HG02571 (cell line): ENCODE measurements at regions not wholly inside any gene's neighbourhood (a gene's known extent, or its start where the extent isn't known, plus 50 kb on each side); places are given as distances from the start of the nearest gene placed in this dataset.

ENCODE experiments used
- ATAC-seq: cut with Tn5 transposase; IDR thresholded peaks from one replicate; pipeline ENCODE4 v1.9.1; 2021; ENCODE audit warnings: mild to moderate bottlenecking, moderate library complexity; ENCODE audit not compliant: unreplicated experiment

GRCh38 chr2:236862961-236863728 is 222.5 kb upstream of the COPS8 start:
- ATAC-seq, result no peak

GRCh38 chr2:236863729-236864126 is 222.0 kb upstream of the COPS8 start:
- no peak for ATAC-seq

- no peak for ATAC-seq
Observed at GRCh38 chr2:236865052-236865451, 220.6 kb upstream of the COPS8 start.

GRCh38 chr2:236866542-236867340 is 218.9 kb upstream of the COPS8 start:
- ATAC-seq, result no peak

GRCh38 chr2:236867441-236868260 is 218.0 kb upstream of the COPS8 start:
- ATAC-seq, result no peak

GRCh38 chr2:236870370-236870769 is 215.3 kb upstream of the COPS8 start:
- ATAC-seq, result no peak

GRCh38 chr2:236871500-236872001 is 214.1 kb upstream of the COPS8 start:
- ATAC-seq, result no peak

GRCh38 chr2:236872015-236872414 is 213.7 kb upstream of the COPS8 start:
- no peak for ATAC-seq

GRCh38 chr2:236872981-236873380 is 212.7 kb upstream of the COPS8 start:
- no peak for ATAC-seq

GRCh38 chr2:236873636-236874035 is 212.1 kb upstream of the COPS8 start:
- ATAC-seq, result no peak

GRCh38 chr2:236874866-236875481 is 210.7 kb upstream of the COPS8 start:
- no peak for ATAC-seq

GRCh38 chr2:236875906-236876505 is 209.7 kb upstream of the COPS8 start:
- no peak for ATAC-seq

GRCh38 chr2:236876642-236877041 is 209.0 kb upstream of the COPS8 start:
- no peak for ATAC-seq

- no peak for ATAC-seq
Observed at GRCh38 chr2:236877972-236878371, 207.7 kb upstream of the COPS8 start.

- ATAC-seq, result no peak
Observed at GRCh38 chr2:236879416-236879963, 206.2 kb upstream of the COPS8 start.

GRCh38 chr2:236882074-236882473 is 203.6 kb upstream of the COPS8 start:
- no peak for ATAC-seq

GRCh38 chr2:236882930-236883329 is 202.8 kb upstream of the COPS8 start:
- ATAC-seq, result no peak

- ATAC-seq, result no peak
Observed at GRCh38 chr2:236883819-236884218, 201.9 kb upstream of the COPS8 start.

- ATAC-seq, result no peak
Observed at GRCh38 chr2:236884569-236885175, 201.0 kb upstream of the COPS8 start.

GRCh38 chr2:236886456-236886855 is 199.2 kb upstream of the COPS8 start:
- ATAC-seq, result no peak
